HepG2 (cell line): ENCODE measurements at regions not wholly inside any gene's neighbourhood (a gene's known extent, or its start where the extent isn't known, plus 50 kb on each side); places are given as distances from the start of the nearest gene placed in this dataset.

Experiments used
- HMG20B ChIP-seq: conservative IDR thresholded peaks from 2 replicates; pipeline ENCODE4 v1.6.1; 2016; ENCODE audit warnings: missing genetic modification reagents, missing compliant biosample characterization
- MAFG ChIP-seq: sonication (generic); formaldehyde crosslinking; IDR thresholded peaks from 2 replicates; pipeline ENCODE4 v1.5.1; 2020; ENCODE audit warnings: mild to moderate bottlenecking, missing genetic modification reagents
- MTA1 ChIP-seq: sonication (generic); formaldehyde crosslinking; IDR thresholded peaks from 2 replicates; pipeline ENCODE4 v1.4.0; 2020; ENCODE audit warnings: missing genetic modification reagents, mild to moderate bottlenecking, borderline replicate concordance
- NFYB ChIP-seq: sonication (generic); formaldehyde crosslinking; IDR thresholded peaks from 2 replicates; pipeline ENCODE4 v1.4.0; 2020; ENCODE audit warnings: missing genetic modification reagents
- ONECUT2 ChIP-seq: sonication (generic); formaldehyde crosslinking; IDR thresholded peaks from 2 replicates; pipeline ENCODE4 v1.4.0; 2020; ENCODE audit warnings: missing genetic modification reagents
- REPIN1 ChIP-seq: sonication (generic); formaldehyde crosslinking; IDR thresholded peaks from 2 replicates; pipeline ENCODE4 v1.8.0; 2022; ENCODE audit warnings: missing genetic modification reagents, low read depth, mild to moderate bottlenecking, borderline replicate concordance
- SIN3A ChIP-seq: IDR thresholded peaks from 2 replicates; pipeline ENCODE4 v1.6.1; 2011; ENCODE audit warnings: low read depth, mild to moderate bottlenecking, control low read depth, low read length, borderline replicate concordance
- SP1 ChIP-seq, 2 experiments: fragments of 450-650 bp in 1 of 2; sonication (generic) in 1 of 2; formaldehyde crosslinking in 1 of 2; IDR thresholded peaks; 2 replicates each; pipeline versions ENCODE4 v1.4.0 to v1.6.1; 2016 to 2020; ENCODE audit warnings: missing genetic modification reagents in 1 of 2
- SPEN ChIP-seq: sonication (generic); formaldehyde crosslinking; IDR thresholded peaks from 2 replicates; pipeline ENCODE4 v1.5.1; 2020; ENCODE audit warnings: low read depth, mild to moderate bottlenecking, missing genetic modification reagents
- SRSF1 ChIP-seq: fragments of 200-400 bp; formaldehyde crosslinking; optimal IDR thresholded peaks from 2 replicates; pipeline ENCODE3; 2017; ENCODE audit warnings: mild to moderate bottlenecking, low read depth, low read length, moderate library complexity
- XRCC5 ChIP-seq: fragments of 200-400 bp; formaldehyde crosslinking; optimal IDR thresholded peaks from 2 replicates; pipeline ENCODE3; 2017; ENCODE audit warnings: mild to moderate bottlenecking, low read length
- ZFY ChIP-seq: sonication (generic); formaldehyde crosslinking; IDR thresholded peaks from 2 replicates; pipeline ENCODE4 v1.4.0; 2020; ENCODE audit warnings: missing genetic modification reagents
- ZNF34 ChIP-seq: sonication (generic); formaldehyde crosslinking; IDR thresholded peaks from 2 replicates; pipeline ENCODE4 v1.4.0; 2020; ENCODE audit warnings: mild to moderate bottlenecking, missing genetic modification reagents, borderline replicate concordance
- ZNF343 ChIP-seq: sonication (generic); formaldehyde crosslinking; IDR thresholded peaks from 2 replicates; pipeline ENCODE4 v1.4.0; 2020; ENCODE audit warnings: mild to moderate bottlenecking, missing genetic modification reagents
- ZNF556 ChIP-seq: sonication (generic); formaldehyde crosslinking; IDR thresholded peaks from 2 replicates; pipeline ENCODE4 v1.4.0; 2020; ENCODE audit warnings: mild to moderate bottlenecking, missing genetic modification reagents, borderline replicate concordance
- ZNF563 ChIP-seq: sonication (generic); formaldehyde crosslinking; IDR thresholded peaks from 2 replicates; pipeline ENCODE4 v1.8.0; 2022; ENCODE audit warnings: mild to moderate bottlenecking, moderate library complexity, missing genetic modification reagents
- ZNF839 ChIP-seq: sonication (generic); formaldehyde crosslinking; IDR thresholded peaks from 2 replicates; pipeline ENCODE4 v1.4.0; 2020; ENCODE audit warnings: missing genetic modification reagents, mild to moderate bottlenecking, borderline replicate concordance
- ZSCAN12 ChIP-seq: sonication (generic); formaldehyde crosslinking; IDR thresholded peaks from 2 replicates; pipeline ENCODE4 v1.9.0; 2021; ENCODE audit warnings: mild to moderate bottlenecking, missing genetic modification reagents
- TF ChIP-seq, protein P1 (sequence below): IDR thresholded peaks from 2 replicates; pipeline ENCODE4 v1.6.1; 2016; ENCODE audit warnings: low read depth, control low read depth
- TF ChIP-seq, protein P2 (sequence below): sonication (generic); formaldehyde crosslinking; IDR thresholded peaks from 2 replicates; pipeline ENCODE4 v1.5.1; 2020; ENCODE audit warnings: mild to moderate bottlenecking, missing genetic modification reagents, moderate library complexity
- TF ChIP-seq, protein P3 (sequence below): IDR thresholded peaks from 2 replicates; pipeline ENCODE4 v1.4.0; 2020; ENCODE audit warnings: mild to moderate bottlenecking, missing genetic modification reagents

DNA sequence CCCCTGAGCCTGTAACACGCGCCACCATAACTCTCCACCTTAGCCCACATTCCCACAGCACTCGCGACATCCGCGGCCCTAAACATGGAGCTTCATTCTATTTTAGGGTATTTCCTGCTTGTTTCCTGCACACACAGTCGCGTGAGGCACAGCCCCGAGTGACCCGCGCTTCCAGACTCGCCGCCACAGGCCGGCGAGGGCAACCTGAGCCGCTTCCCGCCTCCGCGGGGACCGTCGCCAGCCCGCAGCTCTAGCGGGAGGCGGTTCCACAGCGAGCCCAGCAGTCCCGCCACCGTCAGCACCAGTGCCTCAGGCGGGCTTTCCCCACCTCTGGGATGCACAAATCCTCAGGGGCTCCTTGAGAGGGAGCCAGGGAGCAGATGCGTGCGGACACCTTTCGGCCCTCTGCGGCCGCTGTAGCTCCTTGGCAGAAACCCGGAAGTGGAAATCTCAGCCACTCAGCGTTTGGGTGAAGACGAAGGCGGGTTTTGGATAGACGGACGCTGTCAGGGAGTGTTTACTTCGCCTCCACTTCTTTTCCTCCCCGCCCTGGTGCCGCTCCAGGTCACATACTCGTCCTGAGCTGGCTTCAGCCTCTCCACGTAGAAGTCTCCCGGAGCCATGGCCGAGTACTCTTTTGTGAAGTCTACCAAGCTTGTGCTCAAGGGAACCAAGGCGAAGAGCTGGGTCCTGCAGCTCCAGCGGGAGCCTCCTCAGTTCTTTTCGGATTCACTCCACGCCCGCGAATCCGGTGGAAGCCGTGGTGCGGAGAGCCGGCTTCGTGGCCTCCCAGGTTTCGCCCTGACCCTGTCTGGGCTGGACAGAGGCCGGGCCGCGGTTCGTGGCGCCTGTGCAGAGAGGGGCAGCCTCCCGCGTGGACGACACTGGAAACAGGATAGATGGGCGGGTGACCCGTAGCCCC is 2177.4 kb upstream of the DEFB115 start (continued):
- 0 out of 2 replicates have a peak, but pooled peaks have one; percentile 35 for TF ChIP-seq ZSCAN12 (CRISPR knock-in tag)
- TF ChIP-seq XRCC5 = peak; percentile 75
- peak; percentile 57; the same call in 1 of the 2 replicates for TF ChIP-seq REPIN1
- TF ChIP-seq ZNF34 (CRISPR knock-in tag) = 0 out of 2 replicates have a peak, but pooled peaks have one; percentile 33
- no peak for TF ChIP-seq SP1 (IDR thresholded peaks at IDR 0.05)
- 0 out of 2 replicates have a peak, but pooled peaks have one; percentile 12 for TF ChIP-seq SP1 (CRISPR knock-in tag; IDR thresholded peaks at IDR 0.05)
- TF ChIP-seq SIN3A = peak; percentile 89; the same call in 1 of the 2 replicates
- TF ChIP-seq ZNF563 (CRISPR knock-in tag) = 0 out of 2 replicates have a peak, but pooled peaks have one; percentile 18
- no peak for TF ChIP-seq SRSF1
- TF ChIP-seq ONECUT2 = no peak
- TF ChIP-seq, protein P1, sequence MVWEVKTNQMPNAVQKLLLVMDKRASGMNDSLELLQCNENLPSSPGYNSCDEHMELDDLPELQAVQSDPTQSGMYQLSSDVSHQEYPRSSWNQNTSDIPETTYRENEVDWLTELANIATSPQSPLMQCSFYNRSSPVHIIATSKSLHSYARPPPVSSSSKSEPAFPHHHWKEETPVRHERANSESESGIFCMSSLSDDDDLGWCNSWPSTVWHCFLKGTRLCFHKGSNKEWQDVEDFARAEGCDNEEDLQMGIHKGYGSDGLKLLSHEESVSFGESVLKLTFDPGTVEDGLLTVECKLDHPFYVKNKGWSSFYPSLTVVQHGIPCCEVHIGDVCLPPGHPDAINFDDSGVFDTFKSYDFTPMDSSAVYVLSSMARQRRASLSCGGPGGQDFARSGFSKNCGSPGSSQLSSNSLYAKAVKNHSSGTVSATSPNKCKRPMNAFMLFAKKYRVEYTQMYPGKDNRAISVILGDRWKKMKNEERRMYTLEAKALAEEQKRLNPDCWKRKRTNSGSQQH (CRISPR knock-in tag) = peak; percentile 47; the same call in 1 of the 2 replicates
- peak; percentile 70; the same call in 1 of the 2 replicates for TF ChIP-seq NFYB
- TF ChIP-seq, protein P2, sequence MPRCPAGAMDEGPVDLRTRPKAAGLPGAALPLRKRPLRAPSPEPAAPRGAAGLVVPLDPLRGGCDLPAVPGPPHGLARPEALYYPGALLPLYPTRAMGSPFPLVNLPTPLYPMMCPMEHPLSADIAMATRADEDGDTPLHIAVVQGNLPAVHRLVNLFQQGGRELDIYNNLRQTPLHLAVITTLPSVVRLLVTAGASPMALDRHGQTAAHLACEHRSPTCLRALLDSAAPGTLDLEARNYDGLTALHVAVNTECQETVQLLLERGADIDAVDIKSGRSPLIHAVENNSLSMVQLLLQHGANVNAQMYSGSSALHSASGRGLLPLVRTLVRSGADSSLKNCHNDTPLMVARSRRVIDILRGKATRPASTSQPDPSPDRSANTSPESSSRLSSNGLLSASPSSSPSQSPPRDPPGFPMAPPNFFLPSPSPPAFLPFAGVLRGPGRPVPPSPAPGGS = peak; percentile 53; the same call in 1 of the 2 replicates
- peak; percentile 40; the same call in 1 of the 2 replicates for TF ChIP-seq HMG20B (CRISPR knock-in tag)
- TF ChIP-seq, protein P3, sequence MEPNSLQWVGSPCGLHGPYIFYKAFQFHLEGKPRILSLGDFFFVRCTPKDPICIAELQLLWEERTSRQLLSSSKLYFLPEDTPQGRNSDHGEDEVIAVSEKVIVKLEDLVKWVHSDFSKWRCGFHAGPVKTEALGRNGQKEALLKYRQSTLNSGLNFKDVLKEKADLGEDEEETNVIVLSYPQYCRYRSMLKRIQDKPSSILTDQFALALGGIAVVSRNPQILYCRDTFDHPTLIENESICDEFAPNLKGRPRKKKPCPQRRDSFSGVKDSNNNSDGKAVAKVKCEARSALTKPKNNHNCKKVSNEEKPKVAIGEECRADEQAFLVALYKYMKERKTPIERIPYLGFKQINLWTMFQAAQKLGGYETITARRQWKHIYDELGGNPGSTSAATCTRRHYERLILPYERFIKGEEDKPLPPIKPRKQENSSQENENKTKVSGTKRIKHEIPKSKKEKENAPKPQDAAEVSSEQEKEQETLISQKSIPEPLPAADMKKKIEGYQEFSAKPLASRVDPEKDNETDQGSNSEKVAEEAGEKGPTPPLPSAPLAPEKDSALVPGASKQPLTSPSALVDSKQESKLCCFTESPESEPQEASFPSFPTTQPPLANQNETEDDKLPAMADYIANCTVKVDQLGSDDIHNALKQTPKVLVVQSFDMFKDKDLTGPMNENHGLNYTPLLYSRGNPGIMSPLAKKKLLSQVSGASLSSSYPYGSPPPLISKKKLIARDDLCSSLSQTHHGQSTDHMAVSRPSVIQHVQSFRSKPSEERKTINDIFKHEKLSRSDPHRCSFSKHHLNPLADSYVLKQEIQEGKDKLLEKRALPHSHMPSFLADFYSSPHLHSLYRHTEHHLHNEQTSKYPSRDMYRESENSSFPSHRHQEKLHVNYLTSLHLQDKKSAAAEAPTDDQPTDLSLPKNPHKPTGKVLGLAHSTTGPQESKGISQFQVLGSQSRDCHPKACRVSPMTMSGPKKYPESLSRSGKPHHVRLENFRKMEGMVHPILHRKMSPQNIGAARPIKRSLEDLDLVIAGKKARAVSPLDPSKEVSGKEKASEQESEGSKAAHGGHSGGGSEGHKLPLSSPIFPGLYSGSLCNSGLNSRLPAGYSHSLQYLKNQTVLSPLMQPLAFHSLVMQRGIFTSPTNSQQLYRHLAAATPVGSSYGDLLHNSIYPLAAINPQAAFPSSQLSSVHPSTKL = peak; percentile 52; the same call in 1 of the 2 replicates
- peak; percentile 54; the same call in 1 of the 2 replicates for TF ChIP-seq ZNF343 (CRISPR knock-in tag)
- peak; percentile 57; the same call in 1 of the 2 replicates for TF ChIP-seq ZNF556 (CRISPR knock-in tag)
- TF ChIP-seq ZNF839 (CRISPR knock-in tag) = no peak; the same call in 1 of the 2 replicates
- TF ChIP-seq ZFY (CRISPR knock-in tag) = peak; percentile 50; the same call in 1 of the 2 replicates
- TF ChIP-seq MAFG = no peak
- TF ChIP-seq SPEN = no peak; the same call in 1 of the 2 replicates
- no peak; the same call in 1 of the 2 replicates for TF ChIP-seq MTA1 (CRISPR knock-in tag)
